CD14-positive monocyte (primary cell): ENCODE measurements at regions not wholly inside any gene's neighbourhood (a gene's known extent, or its start where the extent isn't known, plus 50 kb on each side); places are given as distances from the start of the nearest gene placed in this dataset.

Source experiments
- DNase-seq, 3 donors: peaks; one replicate each; pipeline ENCODE4 v3.0.0-alpha.2; 2011 to 2022
- H2AFZ ChIP-seq: 2 replicates; pipeline ENCODE4 v1.6.0; 2012; ENCODE audit warnings: mild to moderate bottlenecking, low read depth, low read length, inconsistent platforms; ENCODE audit not compliant: insufficient read depth, poor library complexity, severe bottlenecking
- H3K27ac ChIP-seq, 2 donors: 1 replicate in 1 of 2; 2 replicates in 1 of 2; pipeline ENCODE4 v1.5.1; 2012 to 2013; ENCODE audit warnings: low read length in 2 of 2, control low read depth in 1 of 2, inconsistent platforms in 1 of 2, low read depth in 1 of 2, mild to moderate bottlenecking in 1 of 2
- H3K27me3 ChIP-seq, 2 donors: one replicate each; pipeline versions ENCODE4 v1.6.0 to v1.6.1; 2011 to 2013; ENCODE audit warnings: low read length in 2 of 2; ENCODE audit not compliant: control insufficient read depth in 2 of 2, insufficient read depth in 2 of 2
- H3K36me3 ChIP-seq, 2 donors: replicated peaks in 1 of 2; 1 replicate in 1 of 2; 2 replicates in 1 of 2; pipeline versions ENCODE4 v1.5.1 to v1.6.1; 2012 to 2013; ENCODE audit warnings: low read length in 2 of 2, control low read depth in 1 of 2, inconsistent platforms in 1 of 2, mild to moderate bottlenecking in 1 of 2; ENCODE audit not compliant: insufficient read depth in 2 of 2, control insufficient read depth in 1 of 2
- H3K4me1 ChIP-seq, 2 donors: 1 replicate in 1 of 2; 2 replicates in 1 of 2; pipeline versions ENCODE4 v1.5.1 to v1.6.1; 2012 to 2013; ENCODE audit warnings: low read length in 2 of 2, control low read depth in 1 of 2, inconsistent platforms in 1 of 2, mild to moderate bottlenecking in 1 of 2, moderate library complexity in 1 of 2; ENCODE audit not compliant: insufficient read depth in 2 of 2, control insufficient read depth in 1 of 2
- H3K4me2 ChIP-seq: replicated peaks from 2 replicates; pipeline ENCODE3; 2012; ENCODE audit warnings: low read length, moderate library complexity, mild to moderate bottlenecking; ENCODE audit not compliant: poor library complexity, severe bottlenecking; ENCODE audit errors: extremely low read depth
- H3K4me3 ChIP-seq, 3 experiments: fragments of 200-600 bp in 1 of 3; sonication (generic) in 1 of 3; replicated peaks in 1 of 3; 1 replicate in 2 of 3; 2 replicates in 1 of 3; pipeline ENCODE4 v1.5.1; 2011 to 2013; ENCODE audit warnings: low read length in 3 of 3, mild to moderate bottlenecking in 3 of 3, control low read depth in 2 of 3, low read depth in 2 of 3, inconsistent platforms in 1 of 3, moderate library complexity in 1 of 3
- H3K79me2 ChIP-seq: 2 replicates; pipeline ENCODE4 v1.6.0; 2012; ENCODE audit warnings: mild to moderate bottlenecking, control low read depth, inconsistent platforms, low read length, moderate library complexity; ENCODE audit not compliant: insufficient read depth
- H3K9ac ChIP-seq: 2 replicates; pipeline ENCODE4 v1.6.0; 2017; ENCODE audit warnings: low read length, mild to moderate bottlenecking; ENCODE audit not compliant: insufficient read depth, poor library complexity, severe bottlenecking
- H3K9me3 ChIP-seq, 2 donors: replicated peaks in 1 of 2; 1 replicate in 1 of 2; 2 replicates in 1 of 2; pipeline versions ENCODE4 v1.5.1 to v1.6.1; 2012 to 2013; ENCODE audit warnings: low read length in 2 of 2, control low read depth in 1 of 2; ENCODE audit not compliant: control insufficient read depth in 1 of 2, insufficient read depth in 1 of 2
- H4K20me1 ChIP-seq: 2 replicates; pipeline ENCODE4 v1.6.0; 2012; ENCODE audit warnings: mild to moderate bottlenecking, low read length, control low read depth, moderate library complexity; ENCODE audit not compliant: insufficient read depth
- H3K27ac Mint-ChIP-seq, 7 donors: one replicate each; pipeline ENCODE4 v1.8.0; 2020; ENCODE audit warnings: mild to moderate bottlenecking in 7 of 7, mixed read lengths in 7 of 7, moderate library complexity in 6 of 7, inconsistent platforms in 2 of 7
- H3K27me3 Mint-ChIP-seq, 3 donors: one replicate each; pipeline ENCODE4 v1.8.0; 2021 to 2022; ENCODE audit warnings: low read depth in 3 of 3, mild to moderate bottlenecking in 3 of 3, mixed read lengths in 3 of 3, moderate library complexity in 3 of 3, inconsistent platforms in 1 of 3
- H3K36me3 Mint-ChIP-seq, 2 donors: one replicate each; pipeline ENCODE4 v1.8.0; 2020; ENCODE audit warnings: mixed read lengths in 2 of 2, inconsistent platforms in 1 of 2, mild to moderate bottlenecking in 1 of 2
- H3K4me1 Mint-ChIP-seq: one replicate; pipeline ENCODE4 v1.8.0; 2020; ENCODE audit warnings: mild to moderate bottlenecking, mixed read lengths
- H3K4me3 Mint-ChIP-seq, 2 donors: one replicate each; pipeline ENCODE4 v1.8.0; 2020; ENCODE audit warnings: mild to moderate bottlenecking in 2 of 2, mixed read lengths in 2 of 2, moderate library complexity in 1 of 2
- H3K9me3 Mint-ChIP-seq, 7 donors: one replicate each; pipeline ENCODE4 v1.8.0; 2020 to 2022; ENCODE audit warnings: mixed read lengths in 7 of 7, mild to moderate bottlenecking in 6 of 7, moderate library complexity in 6 of 7, inconsistent platforms in 2 of 7
- WGBS: methylation state at CpG from one replicate; pipeline ENCODE4 v1.1.5; 2013; ENCODE audit warnings: missing lambda C conversion rate; ENCODE audit not compliant: insufficient coverage; 5-methylcytosine and 5-hydroxymethylcytosine counted together
- intact Hi-C, 2 donors: fragments of 100-400 bp; cut with micrococcal nuclease; formaldehyde crosslinking; loops; one replicate each; pipeline versions ENCODE4 v1.15.0 to v1.15.1; 2023
- TF ChIP-seq, protein P1 (sequence below): fragments of 200-600 bp; IDR thresholded peaks from one replicate; pipeline ENCODE4 v1.8.0; 2022; ENCODE audit warnings: antibody characterized with exemption, mild to moderate bottlenecking

DNA sequence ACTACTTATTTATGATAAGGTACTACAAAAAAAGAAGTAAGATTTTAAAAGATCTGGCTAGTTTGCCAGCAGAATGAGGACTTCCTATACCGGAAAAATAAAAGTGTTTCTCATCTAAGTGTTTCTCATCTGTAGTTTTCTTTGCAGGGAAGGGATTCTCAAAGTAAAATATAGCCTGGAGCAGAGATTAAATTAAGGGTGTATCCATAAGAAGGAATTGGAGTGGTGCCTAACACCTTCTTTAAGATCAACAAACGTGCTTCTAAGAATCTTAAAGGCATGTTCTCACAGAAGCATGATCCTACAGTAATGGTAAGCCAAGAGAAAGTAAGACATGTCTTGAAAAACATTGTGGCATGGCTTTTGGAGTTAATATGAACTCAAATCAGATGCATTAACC lies 528.2 kb downstream of the GBA3 start:
- Mint-ChIP-seq H3K4me1 (no peaks in the 10 kb centered on the region), H3K27ac (no peak overlapping the region), H3K4me3 (no peak overlapping the region), H3K27me3 (peaks cover 0 to 2% (median 0%) of the 10 kb centered on the region in 3 donors), H3K9me3 (peaks cover 0 to 2% (median 0%) of the 10 kb centered on the region in 7 donors), H3K36me3 (no peaks in the 10 kb centered on the region)
- no peak for DNase-seq
- no CpG with 5 or more reads among the region's 2 CpGs for WGBS
- H3K27ac ChIP-seq, result no peak overlapping the region
- H3K9ac ChIP-seq, result no peak overlapping the region
- H3K4me2 ChIP-seq, result no peak overlapping the region
- H3K4me1 ChIP-seq, result no peaks in the 10 kb centered on the region
- TF ChIP-seq, protein P1, sequence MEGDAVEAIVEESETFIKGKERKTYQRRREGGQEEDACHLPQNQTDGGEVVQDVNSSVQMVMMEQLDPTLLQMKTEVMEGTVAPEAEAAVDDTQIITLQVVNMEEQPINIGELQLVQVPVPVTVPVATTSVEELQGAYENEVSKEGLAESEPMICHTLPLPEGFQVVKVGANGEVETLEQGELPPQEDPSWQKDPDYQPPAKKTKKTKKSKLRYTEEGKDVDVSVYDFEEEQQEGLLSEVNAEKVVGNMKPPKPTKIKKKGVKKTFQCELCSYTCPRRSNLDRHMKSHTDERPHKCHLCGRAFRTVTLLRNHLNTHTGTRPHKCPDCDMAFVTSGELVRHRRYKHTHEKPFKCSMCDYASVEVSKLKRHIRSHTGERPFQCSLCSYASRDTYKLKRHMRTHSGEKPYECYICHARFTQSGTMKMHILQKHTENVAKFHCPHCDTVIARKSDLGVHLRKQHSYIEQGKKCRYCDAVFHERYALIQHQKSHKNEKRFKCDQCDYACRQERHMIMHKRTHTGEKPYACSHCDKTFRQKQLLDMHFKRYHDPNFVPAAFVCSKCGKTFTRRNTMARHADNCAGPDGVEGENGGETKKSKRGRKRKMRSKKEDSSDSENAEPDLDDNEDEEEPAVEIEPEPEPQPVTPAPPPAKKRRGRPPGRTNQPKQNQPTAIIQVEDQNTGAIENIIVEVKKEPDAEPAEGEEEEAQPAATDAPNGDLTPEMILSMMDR, result no peak
- H3K4me3 ChIP-seq, result no peak overlapping the region
- no peaks in the 10 kb centered on the region for H3K79me2 ChIP-seq
- H3K36me3 ChIP-seq, result no peaks in the 10 kb centered on the region
- no peaks in the 10 kb centered on the region for H4K20me1 ChIP-seq
- H3K27me3 ChIP-seq, result no peaks in the 10 kb centered on the region
- H3K9me3 ChIP-seq, result no peaks in the 10 kb centered on the region
- no peak overlapping the region for H2AFZ ChIP-seq
- intact Hi-C loops, result no loop called here

DNA sequence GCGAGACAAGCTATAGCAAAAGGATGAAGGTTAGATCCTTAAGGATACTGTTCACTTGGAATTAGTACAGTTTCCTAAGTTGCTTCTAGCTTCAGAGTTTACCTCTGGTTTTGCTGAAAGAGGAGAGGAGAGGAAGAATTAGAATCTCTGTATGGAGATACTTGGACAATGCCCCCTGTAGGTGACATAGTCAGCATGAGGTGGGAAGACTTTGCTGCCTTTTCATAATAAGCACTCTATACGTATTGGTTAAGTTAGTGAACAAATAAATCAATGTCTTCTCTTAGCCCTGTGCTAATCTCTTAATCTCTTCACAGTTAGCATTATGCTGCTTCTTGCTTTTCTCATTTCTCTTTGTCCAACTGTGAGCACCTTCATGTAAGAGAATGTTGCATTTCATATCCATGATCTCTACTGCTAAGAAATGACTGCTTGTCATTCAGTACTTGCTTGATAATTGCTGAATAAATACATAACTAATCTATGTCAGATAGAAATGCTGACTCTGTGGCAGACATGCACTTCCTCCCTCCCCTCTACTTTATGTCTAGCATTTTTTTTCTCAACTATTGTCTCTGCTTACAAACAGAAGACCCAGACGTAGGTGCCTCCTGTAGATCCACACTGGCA lies 527.2 kb downstream of the GBA3 start:
- Histone ChIP-seq H3K4me1 (no peaks in the 10 kb centered on the region), H3K36me3 (no peaks in the 10 kb centered on the region), H3K27me3 (no peaks in the 10 kb centered on the region), H3K27ac (no peak overlapping the region), H4K20me1 (no peaks in the 10 kb centered on the region), H3K9ac (no peak overlapping the region), H2AFZ (no peak overlapping the region), H3K9me3 (no peaks in the 10 kb centered on the region), H3K4me3 (no peak overlapping the region), H3K79me2 (no peaks in the 10 kb centered on the region), H3K4me2 (no peak overlapping the region)
- H3K9me3 Mint-ChIP-seq, result peaks cover 0 to 2% (median 0%) of the 10 kb centered on the region in 7 donors
- H3K36me3 Mint-ChIP-seq, result no peaks in the 10 kb centered on the region
- H3K27ac Mint-ChIP-seq, result no peak overlapping the region
- no peaks in the 10 kb centered on the region for H3K4me1 Mint-ChIP-seq
- no peaks in the 10 kb centered on the region for H3K27me3 Mint-ChIP-seq
- no peak for DNase-seq
- H3K4me3 Mint-ChIP-seq, result no peak overlapping the region
- intact Hi-C loops, result no loop called here
- no CpG with 5 or more reads among the region's 3 CpGs for WGBS
- TF ChIP-seq, protein P1, result no peak
